GM21526 (cell line): ENCODE measurements at regions not wholly inside any gene's neighbourhood (a gene's known extent, or its start where the extent isn't known, plus 50 kb on each side); places are given as distances from the start of the nearest gene placed in this dataset.
"Not testable (repeated sequence)": the region's sequence is repeated elsewhere in the genome, so short reads cannot be mapped to it uniquely, and the experiment has no call there.

ENCODE experiments used
- ATAC-seq: cut with Tn5 transposase; IDR thresholded peaks from one replicate; pipeline ENCODE4 v1.9.1; 2021; ENCODE audit warnings: moderate library complexity; ENCODE audit not compliant: unreplicated experiment, low FRiP score

DNA sequence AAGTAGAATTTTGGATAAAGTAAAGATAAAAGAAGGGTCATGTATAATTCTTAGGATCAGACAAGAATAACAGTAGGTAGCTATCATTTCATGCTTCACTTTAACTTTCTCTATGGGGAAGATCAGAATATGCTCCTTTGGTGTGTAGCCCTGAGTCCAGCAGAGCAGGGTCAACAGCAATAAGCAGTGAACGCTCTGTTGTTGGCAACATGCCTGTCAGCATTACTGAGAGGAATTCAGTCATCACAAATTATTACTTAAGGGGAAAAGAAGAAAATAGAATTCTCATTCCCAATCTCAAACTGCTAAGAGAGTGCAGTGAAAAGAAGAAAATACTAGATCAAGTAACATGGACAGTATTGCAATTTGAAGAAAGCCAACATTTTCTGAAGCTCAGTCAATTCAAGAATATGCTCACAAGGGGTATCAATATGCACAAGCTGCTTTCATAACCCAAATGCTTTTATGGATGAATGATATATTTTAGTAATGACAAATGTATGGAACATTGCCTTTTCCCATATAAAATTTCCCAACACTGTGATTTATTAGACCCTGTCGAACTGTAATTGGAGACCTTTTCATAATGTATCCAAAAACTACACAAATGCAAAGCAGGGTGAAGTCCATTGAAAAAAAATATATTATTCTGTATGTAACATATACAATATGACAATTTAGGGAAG lies 1359.4 kb downstream of the EFNA5 start:
- no peak for ATAC-seq

DNA sequence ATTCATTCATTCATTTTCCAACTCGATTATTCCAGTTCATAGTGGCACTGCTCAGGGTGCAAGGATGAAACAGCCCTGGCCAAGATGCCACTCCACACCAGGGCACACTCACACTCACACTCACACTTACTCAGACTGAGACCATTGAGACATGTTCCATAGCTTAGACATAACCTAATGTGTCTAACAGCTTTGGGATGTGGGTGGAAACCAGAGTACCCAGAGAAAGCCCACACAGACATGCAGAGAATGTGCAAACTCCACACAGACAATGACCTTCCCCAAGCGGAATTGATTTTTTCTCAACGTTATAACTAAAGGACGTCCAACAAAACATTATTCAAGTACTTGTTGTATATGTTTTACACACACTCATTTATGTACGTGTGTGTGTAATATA lies 1363.5 kb downstream of the EFNA5 start:
- ATAC-seq = no peak

DNA sequence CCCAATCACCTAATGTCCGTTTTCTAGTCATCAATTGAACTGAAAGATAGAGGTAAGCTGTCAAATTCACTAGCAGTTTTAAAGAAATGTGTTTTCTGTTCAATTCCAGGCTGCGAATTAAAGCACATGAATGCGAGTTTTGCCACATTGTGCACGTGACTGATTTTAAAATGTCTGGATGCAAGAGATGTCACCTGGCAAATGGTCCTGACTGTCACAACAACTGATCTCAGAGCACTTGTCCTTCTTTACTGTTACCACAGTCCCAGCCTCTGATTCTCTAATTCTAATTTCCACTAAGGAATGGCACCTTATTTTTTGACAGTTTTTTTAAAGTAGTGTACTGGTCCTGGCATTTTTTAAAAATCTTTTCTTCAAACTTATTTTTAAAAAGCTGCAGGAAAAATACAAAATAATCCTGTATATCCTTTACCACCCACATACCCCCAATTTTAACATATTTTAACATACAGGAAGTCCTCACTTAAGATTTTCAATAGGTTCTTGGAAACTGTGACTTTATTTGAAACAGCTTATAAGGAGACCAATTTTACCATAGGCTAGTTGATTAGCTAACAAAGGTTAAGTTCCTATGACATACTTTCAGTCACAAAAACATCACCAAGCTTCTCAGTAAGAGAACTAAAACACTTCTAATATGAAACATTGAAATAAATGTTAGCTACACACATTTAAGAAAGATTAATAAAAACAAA lies 1364.3 kb downstream of the EFNA5 start:
- no peak for ATAC-seq

DNA sequence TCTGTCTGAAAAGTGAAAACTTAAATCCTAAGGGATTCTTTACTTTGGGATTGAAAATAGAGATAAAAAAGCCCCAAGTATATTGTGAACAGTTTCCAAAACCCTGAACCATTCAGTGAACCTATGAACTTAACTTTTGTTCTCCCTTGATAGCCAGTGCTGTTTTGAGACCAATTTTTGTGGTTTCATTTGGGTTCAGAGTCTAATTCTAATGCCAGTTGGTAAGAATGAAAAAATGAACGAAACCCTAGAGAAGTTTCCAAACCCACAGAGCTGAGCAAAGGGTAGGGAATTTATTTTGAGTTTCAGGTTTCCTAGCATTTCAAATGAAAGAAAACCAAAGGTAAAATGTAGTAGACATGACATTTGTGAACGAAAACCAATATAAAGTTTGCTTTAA lies 1366.8 kb downstream of the EFNA5 start:
- ATAC-seq = no peak

DNA sequence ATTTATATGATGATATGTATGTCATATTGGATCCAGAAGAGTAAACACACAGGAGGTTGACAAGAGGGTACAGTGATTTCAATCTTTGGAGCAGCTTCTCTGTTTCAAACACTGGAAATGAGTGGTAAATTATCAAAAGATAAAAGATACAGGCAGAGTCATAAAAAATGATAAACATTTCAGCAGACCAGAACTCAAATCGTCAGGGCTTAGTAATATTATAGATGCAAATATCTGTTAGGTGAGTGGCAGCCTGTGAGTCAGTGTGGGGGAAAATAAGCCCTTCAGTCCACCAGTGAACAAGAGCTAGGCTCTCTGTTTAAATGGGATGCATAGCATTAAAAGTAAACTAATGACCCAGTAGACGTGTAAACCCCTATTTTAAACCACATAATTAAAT lies 1378.1 kb downstream of the EFNA5 start:
- ATAC-seq = no peak

DNA sequence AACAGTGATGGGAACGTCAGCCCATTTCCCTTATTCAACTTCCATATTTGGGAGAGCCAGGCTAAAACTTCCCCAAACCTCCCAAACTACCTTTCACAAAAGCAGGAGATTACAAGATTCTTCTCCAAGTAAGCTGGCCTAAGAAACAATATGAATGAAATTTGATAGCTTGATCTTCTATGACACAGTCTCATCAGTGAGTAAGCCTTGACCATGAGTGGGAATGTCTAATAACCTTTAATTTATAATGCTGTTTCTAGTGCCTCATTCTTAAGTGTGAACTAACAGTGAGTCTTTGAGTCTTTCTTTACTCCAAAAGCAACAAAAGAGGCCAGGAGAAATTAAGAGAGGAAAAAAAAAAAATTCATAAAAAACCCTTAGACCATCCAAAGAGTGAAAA lies 1379.9 kb downstream of the EFNA5 start:
- ATAC-seq = no peak

DNA sequence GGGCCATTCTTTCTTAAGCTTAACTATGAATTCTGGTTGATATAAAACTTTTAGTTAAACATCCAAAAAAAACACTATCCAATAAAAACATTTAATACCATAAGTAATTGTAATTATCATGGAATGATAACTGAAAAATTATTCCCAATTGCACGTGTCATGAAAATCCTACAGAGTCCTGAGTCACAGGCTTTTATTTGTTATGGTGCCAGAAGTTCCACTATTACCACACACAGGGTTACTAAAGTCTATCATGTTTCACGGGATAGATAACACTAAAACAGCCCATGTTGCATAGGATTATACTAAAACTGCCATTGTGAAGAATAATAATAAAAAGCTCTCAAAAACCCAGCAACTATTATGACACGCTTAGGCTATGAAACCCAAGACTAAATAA lies 1381.8 kb downstream of the EFNA5 start:
- no peak for ATAC-seq

DNA sequence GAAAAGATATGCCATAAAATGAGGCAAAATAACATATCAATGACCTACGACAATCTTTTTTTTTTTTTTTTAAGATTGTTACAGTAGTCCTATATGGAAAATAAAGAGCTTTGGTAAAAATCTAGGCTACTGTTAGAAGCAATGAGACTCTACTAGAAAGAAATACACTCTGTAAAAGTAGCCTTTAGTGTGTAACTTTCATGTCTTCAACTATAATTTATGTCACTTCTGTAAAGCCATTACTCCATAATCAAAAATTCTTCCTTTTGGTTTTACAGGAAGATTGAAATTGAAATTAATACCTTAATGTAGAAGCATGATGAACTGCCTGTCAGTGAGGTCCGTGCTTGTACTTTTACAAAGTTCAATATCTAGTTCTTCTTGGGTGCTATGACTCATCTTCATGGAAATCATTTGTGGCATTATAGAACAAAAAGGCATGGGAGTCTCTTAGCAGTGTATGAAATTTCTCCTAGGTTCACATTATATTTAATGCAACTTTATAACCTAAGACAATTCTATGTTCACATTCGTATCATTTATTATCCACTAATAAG lies 1393.1 kb downstream of the EFNA5 start:
- ATAC-seq = no peak

DNA sequence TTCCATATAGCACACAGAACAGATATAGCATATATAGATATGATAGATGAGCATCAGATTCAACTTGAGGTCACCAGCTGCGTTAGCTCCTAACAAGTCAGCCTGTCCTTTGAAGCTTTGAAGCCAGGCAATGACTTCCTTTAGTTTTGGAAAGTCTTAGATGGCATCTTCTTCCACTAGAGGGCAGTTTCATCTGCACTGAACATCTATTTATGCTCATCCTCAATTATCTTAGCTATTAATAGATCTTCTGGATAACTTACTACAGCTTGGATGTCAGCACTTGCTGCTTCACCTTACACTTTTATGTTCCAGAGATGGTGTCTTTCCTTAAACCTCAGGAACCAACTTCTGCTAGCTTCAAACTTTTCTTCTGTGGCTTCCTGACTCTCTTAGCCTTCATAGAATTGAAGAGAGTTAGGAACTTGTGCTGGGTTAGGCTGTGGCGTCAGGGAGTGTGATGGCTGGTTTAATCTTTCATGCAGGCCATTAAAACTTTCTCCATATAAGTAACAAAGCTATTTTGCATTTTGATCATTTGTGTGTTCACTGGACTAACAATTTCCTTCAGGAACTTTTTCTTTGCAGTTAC lies 1401.4 kb downstream of the EFNA5 start:
- ATAC-seq = no peak

DNA sequence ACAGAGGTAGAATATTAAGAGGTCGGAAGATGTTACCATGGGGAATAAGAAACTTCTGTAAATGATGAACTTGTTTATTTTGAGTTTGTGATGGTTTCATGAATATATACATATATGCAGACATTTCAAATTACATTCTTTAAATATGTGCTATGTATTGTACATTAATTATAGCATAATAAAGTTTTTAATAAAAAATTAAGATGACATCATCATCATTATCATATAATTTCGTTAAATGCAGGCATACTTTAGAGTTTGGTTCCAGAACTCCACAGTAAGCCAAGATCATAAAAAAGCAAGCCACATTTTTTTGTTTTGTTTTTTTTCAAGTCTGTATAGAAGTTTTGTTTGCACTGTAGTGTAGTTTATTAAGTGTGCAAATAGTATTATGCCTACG lies 1403.5 kb downstream of the EFNA5 start:
- ATAC-seq = no peak

DNA sequence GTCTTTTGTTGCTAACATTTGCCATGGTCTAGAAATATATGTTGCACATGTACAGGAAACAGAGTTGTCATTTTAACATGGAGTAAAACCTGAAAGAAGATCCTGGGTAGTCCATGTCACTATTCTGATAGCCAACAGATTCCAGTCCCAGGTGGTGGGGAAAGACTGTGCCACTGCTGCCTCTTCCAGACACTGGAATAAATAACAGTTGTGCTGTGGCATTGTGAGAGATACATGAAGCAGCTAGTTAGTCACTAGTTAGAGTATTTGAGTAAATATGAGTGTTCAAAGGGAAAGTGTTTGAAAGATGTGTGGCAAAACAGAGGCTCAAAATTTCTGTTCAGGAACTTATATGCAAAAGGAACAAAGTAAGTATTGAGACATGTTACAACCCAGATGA lies 1408.3 kb downstream of the EFNA5 start:
- no peak for ATAC-seq

DNA sequence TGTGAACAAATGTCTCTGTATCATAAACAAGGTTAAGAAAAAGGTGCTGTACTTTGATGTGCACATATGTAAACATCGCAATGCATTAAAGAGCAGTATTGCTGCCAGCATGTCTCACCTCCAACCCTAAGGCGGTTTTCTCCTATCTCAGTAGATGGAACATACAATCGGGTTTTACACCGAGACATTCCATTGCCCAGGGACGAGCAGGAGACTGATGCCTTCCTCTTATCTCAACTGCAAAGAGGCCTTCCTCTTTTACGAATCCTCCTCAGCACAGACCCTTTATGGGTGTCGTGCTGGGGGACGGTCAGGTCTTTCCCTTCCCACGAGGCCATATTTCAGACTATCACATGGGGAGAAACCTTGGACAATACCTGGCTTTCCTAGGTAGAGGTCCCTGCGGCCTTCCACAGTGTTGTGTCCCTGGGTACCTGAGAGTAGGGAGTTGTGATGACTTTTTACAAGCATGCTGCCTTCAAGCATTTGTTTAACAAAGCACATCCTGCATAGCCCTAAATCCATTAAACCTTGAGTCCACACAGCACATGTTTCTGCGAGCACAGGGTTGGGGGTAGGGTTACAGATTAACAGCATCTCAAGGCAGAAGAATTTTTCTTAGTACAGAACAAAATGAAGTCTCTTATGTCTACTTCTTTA lies 1411.2 kb downstream of the EFNA5 start:
- not testable (repeated sequence) for ATAC-seq

DNA sequence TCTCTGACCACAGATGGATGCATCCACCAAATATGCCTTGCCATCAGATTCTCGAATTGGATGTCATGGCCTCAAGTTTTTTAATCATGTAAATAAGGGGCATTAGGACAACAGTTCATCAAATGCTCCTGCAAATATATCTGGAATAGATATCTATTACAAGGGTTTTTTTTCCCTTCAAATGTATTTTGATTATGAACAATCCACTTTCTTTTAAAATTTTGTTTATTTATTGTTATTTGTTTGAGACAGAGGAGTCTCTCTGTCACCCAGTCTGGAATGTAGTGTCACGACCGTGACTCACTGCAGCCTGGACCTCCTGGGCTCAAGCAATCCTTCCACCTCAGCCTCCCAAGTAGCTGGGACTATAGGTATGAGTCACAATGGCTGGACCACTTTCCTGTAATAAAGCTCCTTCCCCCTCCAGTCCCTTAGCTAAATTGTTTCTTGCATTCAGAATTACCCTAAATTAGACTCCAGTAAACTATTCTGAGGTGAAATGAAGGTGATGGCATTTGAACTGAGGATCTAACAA lies 1412.1 kb downstream of the EFNA5 start:
- ATAC-seq = no peak

DNA sequence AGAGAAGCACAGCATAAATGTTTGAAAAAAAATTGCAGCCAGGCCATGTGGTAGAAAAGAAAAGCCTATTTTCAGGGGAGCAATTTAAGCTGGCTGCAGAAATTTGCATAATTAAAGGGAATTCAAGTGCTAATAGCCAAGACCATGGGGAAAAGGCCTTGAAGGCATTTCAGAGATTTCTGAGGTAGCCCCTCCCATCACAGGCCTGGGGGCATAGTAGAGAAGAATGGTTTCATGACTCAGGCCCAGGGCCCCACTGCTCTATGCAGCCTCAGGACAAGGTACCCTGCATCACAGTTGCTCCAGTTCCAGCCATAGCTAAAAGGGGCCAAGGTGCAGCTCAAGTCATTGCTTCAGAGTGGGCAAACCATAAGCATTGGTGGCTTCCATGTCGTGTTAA lies 1416.0 kb downstream of the EFNA5 start:
- ATAC-seq = no peak

DNA sequence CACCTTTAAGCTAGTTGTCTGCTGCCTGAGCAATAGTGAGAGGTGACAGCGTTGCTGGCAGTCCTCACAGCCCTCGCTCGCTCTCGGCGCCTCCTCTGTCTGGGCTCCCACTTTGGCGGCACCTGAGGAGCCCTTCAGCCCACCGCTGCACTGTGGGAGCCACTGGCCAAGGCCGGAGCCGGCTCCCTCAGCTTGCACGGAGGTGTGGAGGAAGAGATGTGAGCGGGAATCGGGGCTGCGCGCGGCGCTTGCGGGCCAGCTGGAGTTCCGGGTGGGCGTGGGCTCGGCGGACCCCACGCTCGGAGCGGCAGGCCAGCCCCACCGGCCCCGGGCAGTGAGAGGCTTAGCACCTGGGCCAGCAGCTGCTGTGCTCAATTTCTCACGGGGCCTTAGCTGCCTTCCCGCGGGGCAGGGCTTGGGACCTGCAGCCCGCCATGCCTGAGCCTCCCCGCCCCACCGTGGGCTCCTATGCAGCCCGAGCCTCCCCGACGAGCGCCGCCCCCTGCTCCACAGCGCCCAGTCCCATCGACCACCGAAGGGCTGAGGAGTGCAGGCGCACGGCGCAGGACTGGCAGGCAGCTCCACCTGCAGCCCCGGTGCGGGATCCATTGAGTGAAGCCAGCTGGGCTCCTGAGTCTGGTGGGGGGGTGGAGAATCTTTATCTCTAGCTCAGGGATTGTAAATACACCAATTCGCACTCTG lies 1424.5 kb downstream of the EFNA5 start:
- ATAC-seq = not testable (repeated sequence)

DNA sequence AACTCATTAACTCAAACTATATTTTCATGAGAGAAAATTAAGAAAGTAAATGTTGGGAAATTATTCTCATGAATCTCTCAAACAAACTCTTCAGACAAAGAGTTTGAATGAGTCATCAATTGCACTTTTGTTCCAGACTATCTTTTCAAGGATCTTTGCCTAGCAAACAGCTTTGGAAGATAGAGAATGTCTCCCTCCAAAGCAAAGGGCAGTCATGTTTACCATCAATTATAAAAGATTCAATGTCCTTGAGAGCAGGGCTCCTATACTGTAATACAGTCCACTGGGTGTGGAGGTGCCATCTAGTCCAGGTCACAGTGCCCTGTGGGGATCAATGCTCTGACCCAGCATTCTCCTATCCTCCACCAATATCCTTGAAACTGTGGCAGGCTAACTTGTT lies 1429.3 kb downstream of the EFNA5 start:
- no peak for ATAC-seq

DNA sequence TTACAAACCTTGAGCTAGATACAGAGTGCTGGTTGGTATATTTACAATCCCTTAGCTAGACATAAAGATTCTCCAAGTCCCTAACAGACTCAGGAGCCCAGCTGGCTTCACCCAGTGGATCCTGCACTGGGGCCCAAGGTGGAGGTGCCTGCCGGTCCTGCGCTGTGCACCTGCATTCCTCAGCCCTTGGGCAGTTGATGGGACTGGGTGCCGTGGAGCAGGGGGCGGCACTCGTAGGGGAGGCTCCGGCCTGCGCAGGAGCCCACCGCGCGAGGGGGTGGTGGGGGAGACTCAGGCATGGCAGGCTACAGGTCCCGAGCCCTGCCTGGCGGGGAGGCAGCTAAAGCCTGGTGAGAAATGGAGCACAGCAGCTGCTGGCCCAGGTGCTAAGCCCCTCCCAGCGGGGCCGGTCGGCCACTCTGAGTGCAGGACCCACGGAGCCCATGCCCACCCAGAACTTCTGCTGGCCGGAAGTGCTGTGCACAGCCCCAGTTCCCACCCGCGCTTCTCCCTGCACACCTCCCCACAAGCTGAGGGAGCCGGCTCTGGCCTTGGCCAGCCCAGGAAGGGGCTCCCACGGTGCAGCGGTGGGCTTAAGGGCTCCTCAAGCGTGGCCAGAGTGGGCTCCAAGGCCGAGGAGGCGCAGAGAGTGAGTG lies 1464.7 kb downstream of the EFNA5 start:
- ATAC-seq = no peak

DNA sequence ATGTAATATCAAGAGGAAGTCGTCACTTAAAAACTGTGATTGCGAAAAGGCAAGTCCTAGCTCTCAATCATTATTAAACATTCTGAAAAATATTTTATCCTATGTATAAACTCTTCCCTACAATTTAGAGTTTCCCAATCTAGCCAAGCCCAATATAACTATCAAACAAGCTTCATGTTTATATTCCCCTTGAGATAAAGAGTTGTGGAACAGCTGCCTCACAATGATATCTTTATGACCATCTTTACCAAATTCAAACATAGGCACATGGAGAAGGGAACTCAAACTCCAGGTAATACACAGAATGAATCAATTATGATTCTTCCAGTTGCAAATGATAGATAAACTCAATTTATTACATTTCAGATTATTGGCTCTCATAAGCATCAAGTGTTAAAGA lies 1468.7 kb downstream of the EFNA5 start:
- no peak for ATAC-seq

DNA sequence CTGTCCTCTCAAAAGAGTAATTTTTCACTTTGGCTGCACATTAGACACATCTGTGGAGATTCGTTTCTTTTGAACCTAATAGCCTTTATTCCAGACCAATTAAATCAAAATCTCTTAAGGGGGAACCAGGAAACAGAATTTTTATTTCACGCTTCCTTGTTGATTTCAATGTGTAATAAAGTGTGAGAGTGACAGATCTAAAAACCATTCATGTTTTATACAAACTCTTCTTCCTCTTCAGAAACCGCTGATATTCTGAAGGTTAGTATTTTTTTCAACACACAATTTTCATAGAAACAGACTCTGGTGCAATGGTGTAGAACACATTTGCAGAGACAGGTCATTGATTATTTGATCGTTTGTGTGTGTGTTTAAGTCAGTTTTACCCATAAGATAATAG lies 1469.8 kb downstream of the EFNA5 start:
- ATAC-seq = no peak
